ENCODE measurements at regions not wholly inside any gene's neighbourhood (a gene's known extent, or its start where the extent isn't known, plus 50 kb on each side); places are given as distances from the start of the nearest gene placed in this dataset.

GRCh38 chr1:99595441-99595840, 50.5 kb upstream of the PALMD start:
- no peak for DNase-seq (ENCODE audit: low read depth)
- no peak overlapping the region for H3K4me3 ChIP-seq (ENCODE audit: low read depth, low read length)
- no peak for TF ChIP-seq CTCF (IDR thresholded peaks at IDR 0.05; ENCODE audit: insufficient read depth, low read depth, low read length)

Data from fibroblast of villous mesenchyme (primary cell).